ENCODE measurements at regions not wholly inside any gene's neighbourhood (a gene's known extent, or its start where the extent isn't known, plus 50 kb on each side); places are given as distances from the start of the nearest gene placed in this dataset.
"Not testable (repeated sequence)": the region's sequence is repeated elsewhere in the genome, so short reads cannot be mapped to it uniquely, and the experiment has no call there.

- no peak for DNase-seq (ENCODE audit: low read depth)
These were observed 506.6 kb upstream of the AGA start for GRCh38 chr4:177948853-177949252.

- no peak for DNase-seq (ENCODE audit: low read depth)
These were observed 508.8 kb upstream of the AGA start for GRCh38 chr4:177951026-177951425.

- DNase-seq (ENCODE audit: low read depth) = no peak
These were observed 510.5 kb upstream of the AGA start for GRCh38 chr4:177952723-177953122.

GRCh38 chr4:177957596-177958360 is 515.5 kb upstream of the AGA start:
- DNase-seq (ENCODE audit: low read depth) = no peak

GRCh38 chr4:177960566-177960965 is 518.3 kb upstream of the AGA start:
- DNase-seq (ENCODE audit: low read depth) = no peak

- DNase-seq (ENCODE audit: low read depth) = no peak
These were observed 519.6 kb upstream of the AGA start for GRCh38 chr4:177961761-177962380.

GRCh38 chr4:177964061-177964460 is 521.8 kb upstream of the AGA start:
- DNase-seq (ENCODE audit: low read depth) = no peak

- DNase-seq (ENCODE audit: low read depth) = no peak
These were observed 522.5 kb upstream of the AGA start for GRCh38 chr4:177964693-177965168.

- no peak for DNase-seq (ENCODE audit: low read depth)
These were observed 525.1 kb upstream of the AGA start for GRCh38 chr4:177967328-177967727.

GRCh38 chr4:177968817-177969442 is 526.7 kb upstream of the AGA start:
- no peak for DNase-seq (ENCODE audit: low read depth)

- DNase-seq (ENCODE audit: low read depth) = no peak
These were observed 532.2 kb upstream of the AGA start for GRCh38 chr4:177974461-177974860.

- DNase-seq (ENCODE audit: low read depth) = no peak
These were observed 533.2 kb upstream of the AGA start for GRCh38 chr4:177975315-177975987.

GRCh38 chr4:177986236-177986635 is 544.0 kb upstream of the AGA start:
- DNase-seq (ENCODE audit: low read depth) = no peak

GRCh38 chr4:177987896-177988295 is 545.7 kb upstream of the AGA start:
- no peak for DNase-seq (ENCODE audit: low read depth)

- no peak for DNase-seq (ENCODE audit: low read depth)
These were observed 547.4 kb upstream of the AGA start for GRCh38 chr4:177989503-177990201.

GRCh38 chr4:178003098-178003657 is 560.9 kb upstream of the AGA start:
- DNase-seq (ENCODE audit: low read depth) = no peak

GRCh38 chr4:178010596-178010995 is 568.4 kb upstream of the AGA start:
- no peak for DNase-seq (ENCODE audit: low read depth)

GRCh38 chr4:178015046-178015445 is 572.8 kb upstream of the AGA start:
- DNase-seq (ENCODE audit: low read depth) = not testable (repeated sequence)

- DNase-seq (ENCODE audit: low read depth) = no peak
These were observed 584.8 kb upstream of the AGA start for GRCh38 chr4:178026999-178027398.

GRCh38 chr4:178027796-178028195 is 585.6 kb upstream of the AGA start:
- no peak for DNase-seq (ENCODE audit: low read depth)

- no peak for DNase-seq (ENCODE audit: low read depth)
These were observed 586.2 kb upstream of the AGA start for GRCh38 chr4:178028481-178028880.
